HUES48 (cell line): ENCODE measurements at regions not wholly inside any gene's neighbourhood (a gene's known extent, or its start where the extent isn't known, plus 50 kb on each side); places are given as distances from the start of the nearest gene placed in this dataset.

ENCODE experiments used
- H3K27ac ChIP-seq: one replicate; pipeline ENCODE4 v1.7.0; 2013; ENCODE audit warnings: low read depth, low read length, inconsistent platforms
- H3K27me3 ChIP-seq: 2 replicates; pipeline ENCODE4 v1.6.1; 2013; ENCODE audit warnings: mild to moderate bottlenecking, low read length; ENCODE audit not compliant: control insufficient read depth, insufficient read depth
- H3K36me3 ChIP-seq: 2 replicates; pipeline ENCODE4 v1.6.1; 2013; ENCODE audit warnings: low read length; ENCODE audit not compliant: control insufficient read depth, insufficient read depth
- H3K4me1 ChIP-seq: 2 replicates; pipeline ENCODE4 v1.6.1; 2013; ENCODE audit warnings: mild to moderate bottlenecking, low read length; ENCODE audit not compliant: control insufficient read depth, insufficient read depth
- H3K4me3 ChIP-seq: 2 replicates; pipeline ENCODE4 v1.5.1; 2013; ENCODE audit warnings: mild to moderate bottlenecking, low read depth, low read length
- H3K9ac ChIP-seq: 2 replicates; pipeline ENCODE4 v1.6.1; 2013; ENCODE audit warnings: mild to moderate bottlenecking, low read depth, low read length, moderate library complexity
- H3K9me3 ChIP-seq: 2 replicates; pipeline ENCODE4 v1.6.1; 2013; ENCODE audit warnings: low read length; ENCODE audit not compliant: control insufficient read depth, insufficient read depth

DNA sequence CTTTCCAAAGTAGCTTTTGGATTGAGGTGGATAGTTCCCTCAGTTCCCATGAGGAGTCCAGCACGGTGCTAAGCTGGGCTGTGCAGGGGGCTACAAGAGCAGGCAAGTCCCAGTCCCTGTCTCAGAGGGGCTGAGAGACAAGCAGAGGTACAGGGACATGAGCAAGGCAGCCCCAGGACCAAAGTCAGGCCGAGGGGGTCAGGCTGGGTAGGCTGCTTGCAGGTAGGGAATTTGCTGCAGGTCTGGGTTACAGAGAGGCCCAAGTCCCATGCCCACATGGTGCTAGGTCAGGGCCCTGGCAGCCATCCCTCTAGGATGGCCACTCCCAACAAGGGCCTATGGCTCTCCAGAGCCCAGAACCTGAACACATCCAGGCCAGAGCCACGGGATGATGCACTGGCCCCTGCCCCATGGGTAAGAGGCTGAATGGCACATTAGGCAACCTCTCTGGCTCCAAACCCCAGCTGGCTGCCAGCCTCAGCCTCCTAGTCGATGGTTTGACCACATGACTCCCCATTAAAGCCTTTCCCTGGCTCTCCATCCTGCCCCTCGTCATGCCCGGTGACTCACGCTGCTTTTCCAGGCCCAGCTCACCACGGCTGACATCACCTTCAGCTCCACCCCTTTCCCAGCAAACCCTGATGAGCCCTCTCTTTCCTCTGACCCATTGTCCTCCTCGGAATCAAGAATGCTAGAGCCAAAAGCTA lies 83.7 kb downstream of the SDC1 start:
- no peaks in the 10 kb centered on the region; the same call in 1 of the 2 replicates for H3K27me3 ChIP-seq
- H3K9me3 ChIP-seq, result no peaks in the 10 kb centered on the region
- H3K27ac ChIP-seq, result no peak overlapping the region
- H3K36me3 ChIP-seq, result no peaks in the 10 kb centered on the region
- no peak overlapping the region for H3K9ac ChIP-seq
- H3K4me3 ChIP-seq, result no peak overlapping the region
- peaks cover 10% of the 10 kb centered on the region for H3K4me1 ChIP-seq

DNA sequence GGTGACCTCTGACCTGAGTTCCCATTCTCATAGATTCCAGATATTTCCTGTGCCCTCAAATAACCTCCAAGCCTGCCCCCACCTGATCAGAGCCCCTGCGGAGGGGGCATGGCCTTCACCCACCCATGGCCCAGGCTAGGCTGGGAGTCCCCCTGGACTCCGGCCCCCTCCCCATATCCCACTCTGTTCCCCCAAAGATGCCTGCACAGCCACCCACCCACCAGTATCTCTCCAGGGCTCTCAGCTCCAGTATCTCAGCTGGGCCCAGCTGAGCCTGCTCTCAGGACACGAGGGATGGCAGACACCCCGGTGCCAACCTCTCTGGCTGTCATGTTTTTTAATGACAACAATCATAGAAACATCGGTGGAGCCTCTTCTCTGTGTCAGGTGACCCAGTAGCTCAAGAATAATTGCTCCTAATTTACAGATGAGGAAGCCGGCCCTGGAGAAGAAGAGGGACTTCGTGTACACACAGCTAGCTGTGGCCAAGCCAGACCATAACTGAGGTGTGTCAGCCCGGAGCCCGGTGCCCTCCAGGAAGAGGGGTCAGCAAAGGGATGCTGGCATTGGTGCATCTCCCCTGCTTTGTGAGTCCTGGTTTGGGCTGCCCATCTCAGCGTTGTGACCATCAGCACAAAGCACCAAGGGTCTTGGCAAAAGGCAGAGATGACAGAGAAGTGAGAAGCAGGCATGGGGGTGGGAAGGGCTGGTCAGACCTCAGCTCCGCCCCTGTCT lies 84.4 kb downstream of the SDC1 start:
- H3K4me3 ChIP-seq, result no peak overlapping the region
- peaks cover 10% of the 10 kb centered on the region for H3K4me1 ChIP-seq
- no peak overlapping the region for H3K9ac ChIP-seq
- H3K36me3 ChIP-seq, result no peaks in the 10 kb centered on the region
- H3K9me3 ChIP-seq, result no peaks in the 10 kb centered on the region
- no peaks in the 10 kb centered on the region; the same call in 1 of the 2 replicates for H3K27me3 ChIP-seq
- H3K27ac ChIP-seq, result no peak overlapping the region

DNA sequence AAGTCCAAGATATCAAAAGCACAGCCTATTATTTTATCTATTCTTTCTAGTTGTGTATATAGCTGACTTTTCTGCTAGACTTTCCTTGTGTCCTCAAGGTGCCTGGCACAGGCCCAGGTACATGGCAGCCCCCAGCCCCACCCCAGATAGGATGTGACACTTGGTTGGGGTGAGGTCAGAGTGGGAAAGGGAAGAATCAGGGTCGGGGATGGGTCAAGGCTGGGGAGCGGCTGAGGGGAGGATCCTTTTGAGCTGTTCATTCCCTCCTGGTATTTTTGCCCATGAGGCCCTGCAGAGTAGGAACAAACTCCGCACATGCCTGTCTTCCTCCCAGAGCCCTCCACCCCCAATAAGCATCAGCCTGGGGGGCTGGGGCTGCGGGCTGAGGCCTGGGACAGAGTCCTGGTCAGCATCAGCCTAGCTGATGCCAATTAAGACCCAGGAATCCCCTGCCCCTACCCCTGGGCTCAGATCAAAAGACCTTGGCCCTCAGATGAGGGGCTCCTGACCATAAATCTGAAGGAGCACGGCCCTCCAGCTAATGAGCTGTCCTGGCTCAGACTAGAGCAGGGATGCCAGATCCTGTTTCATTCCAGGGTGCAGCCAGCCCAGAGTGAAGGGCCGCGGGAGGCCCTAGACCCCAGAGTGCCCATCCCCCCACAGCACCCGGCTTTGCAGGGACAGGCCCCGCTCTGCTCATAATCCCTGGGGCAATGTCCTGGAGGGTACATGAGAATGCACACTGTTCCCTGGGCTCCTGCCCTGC lies 85.3 kb downstream of the SDC1 start:
- Histone ChIP-seq H3K27me3 (no peaks in the 10 kb centered on the region; the same call in 1 of the 2 replicates), H3K4me1 (peaks cover 10% of the 10 kb centered on the region)

DNA sequence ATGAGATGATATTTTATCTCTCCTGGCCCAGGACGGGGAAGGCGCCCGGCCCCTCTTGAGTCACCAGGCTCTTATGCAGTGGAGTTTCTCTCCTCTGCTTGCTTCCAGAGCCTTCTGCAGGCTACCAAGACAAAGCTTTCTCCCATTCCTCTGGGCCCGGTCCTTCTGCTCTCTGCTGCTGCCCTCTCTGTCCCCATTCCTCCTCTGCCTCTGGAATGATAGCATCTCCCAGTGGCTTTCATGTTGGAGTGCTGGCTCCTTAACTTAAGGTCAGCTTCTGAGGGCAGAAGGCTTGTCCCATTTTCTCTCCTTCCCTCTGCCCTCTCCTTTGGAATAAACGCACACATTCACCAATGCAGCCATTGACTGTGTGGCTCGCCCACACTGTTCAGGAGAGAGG lies 86.2 kb downstream of the SDC1 start:
- H3K4me1 ChIP-seq, result peaks cover 10% of the 10 kb centered on the region
- no peak overlapping the region for H3K9ac ChIP-seq
- no peaks in the 10 kb centered on the region for H3K36me3 ChIP-seq
- H3K27ac ChIP-seq, result no peak overlapping the region
- no peaks in the 10 kb centered on the region; the same call in 1 of the 2 replicates for H3K27me3 ChIP-seq
- no peak overlapping the region for H3K4me3 ChIP-seq
- H3K9me3 ChIP-seq, result no peaks in the 10 kb centered on the region

More for the DNA sequence above, 85.3 kb downstream of the SDC1 start:
- Histone ChIP-seq H3K36me3 (no peaks in the 10 kb centered on the region), H3K9ac (no peak overlapping the region), H3K27ac (no peak overlapping the region), H3K9me3 (no peaks in the 10 kb centered on the region), H3K4me3 (no peak overlapping the region)

DNA sequence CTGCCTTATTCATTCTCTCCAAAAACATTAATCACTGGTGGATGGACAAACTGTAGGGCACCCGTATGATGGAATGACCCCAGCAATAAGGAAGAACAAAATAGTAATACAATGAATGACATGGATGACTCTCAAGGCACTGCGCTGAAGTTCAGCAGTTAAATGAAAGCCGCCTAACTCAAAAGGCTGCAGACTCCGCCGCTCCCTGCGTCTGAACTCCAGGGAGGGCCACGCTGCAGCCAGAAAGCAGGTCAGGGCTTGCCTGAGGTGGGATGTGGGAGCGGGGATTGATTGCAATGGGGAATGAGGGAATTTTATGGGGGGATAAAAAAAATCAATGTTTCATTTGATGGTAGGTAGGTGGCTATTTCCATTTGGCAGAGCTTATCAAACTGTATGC lies 86.5 kb upstream of the LAPTM4A start:
- Histone ChIP-seq H3K36me3 (no peaks in the 10 kb centered on the region), H3K4me1 (peaks cover 10% of the 10 kb centered on the region), H3K9me3 (no peaks in the 10 kb centered on the region)

DNA sequence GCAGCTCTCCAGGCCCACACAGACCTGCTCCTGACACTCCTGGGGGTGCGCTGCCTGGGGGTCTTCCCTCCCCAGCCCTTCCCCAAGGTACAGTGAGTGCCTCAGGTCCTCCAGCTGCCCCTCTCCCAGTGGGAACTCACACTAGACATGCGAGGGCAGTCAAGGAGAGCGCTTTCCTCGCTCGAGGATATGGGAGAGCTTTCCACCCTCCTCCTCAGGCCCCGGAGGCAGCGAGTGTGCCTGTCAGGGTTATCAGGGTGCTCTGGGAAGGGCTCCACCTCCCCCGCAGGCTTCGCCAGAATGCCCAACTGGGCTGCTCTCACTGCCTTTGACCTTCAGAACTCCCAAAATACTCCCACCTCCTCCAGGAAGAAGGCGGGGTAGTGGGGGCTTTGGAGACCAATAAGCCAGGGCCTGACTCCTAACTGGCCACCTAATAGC lies 85.7 kb upstream of the LAPTM4A start:
- Histone ChIP-seq H3K4me1 (peaks cover 10% of the 10 kb centered on the region), H3K4me3 (no peak overlapping the region), H3K36me3 (no peaks in the 10 kb centered on the region), H3K27ac (no peak overlapping the region), H3K9ac (no peak overlapping the region), H3K27me3 (no peaks in the 10 kb centered on the region; the same call in 1 of the 2 replicates), H3K9me3 (no peaks in the 10 kb centered on the region)

More for the DNA sequence above, 86.5 kb upstream of the LAPTM4A start:
- Histone ChIP-seq H3K4me3 (no peak overlapping the region), H3K27me3 (no peaks in the 10 kb centered on the region; the same call in 1 of the 2 replicates), H3K9ac (no peak overlapping the region), H3K27ac (no peak overlapping the region)

DNA sequence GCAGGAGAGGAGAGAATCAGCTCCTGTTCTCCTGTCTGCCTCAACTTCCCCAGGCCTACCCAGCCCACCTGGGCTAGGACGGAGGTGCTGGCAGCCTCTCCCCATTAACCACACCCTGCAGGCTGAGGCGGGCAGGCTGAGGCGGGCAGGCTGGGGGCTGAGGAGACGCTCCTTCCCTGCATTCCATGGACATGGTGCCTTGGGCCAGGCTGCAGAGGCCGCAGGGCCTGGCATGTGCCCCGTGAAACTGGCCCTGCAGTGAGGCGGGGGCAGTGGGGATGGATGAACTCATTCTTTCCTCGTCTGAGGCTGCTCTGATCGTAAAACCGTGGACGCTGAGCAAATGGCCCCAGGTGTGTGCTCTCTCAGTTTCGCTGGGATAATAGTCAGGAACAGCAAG lies 84.7 kb upstream of the LAPTM4A start:
- H3K27me3 ChIP-seq, result no peaks in the 10 kb centered on the region; the same call in 1 of the 2 replicates
- no peak overlapping the region for H3K9ac ChIP-seq
- H3K4me3 ChIP-seq, result no peak overlapping the region
- peaks cover 10% of the 10 kb centered on the region for H3K4me1 ChIP-seq
- no peak overlapping the region for H3K27ac ChIP-seq
- H3K36me3 ChIP-seq, result no peaks in the 10 kb centered on the region
- H3K9me3 ChIP-seq, result no peaks in the 10 kb centered on the region

DNA sequence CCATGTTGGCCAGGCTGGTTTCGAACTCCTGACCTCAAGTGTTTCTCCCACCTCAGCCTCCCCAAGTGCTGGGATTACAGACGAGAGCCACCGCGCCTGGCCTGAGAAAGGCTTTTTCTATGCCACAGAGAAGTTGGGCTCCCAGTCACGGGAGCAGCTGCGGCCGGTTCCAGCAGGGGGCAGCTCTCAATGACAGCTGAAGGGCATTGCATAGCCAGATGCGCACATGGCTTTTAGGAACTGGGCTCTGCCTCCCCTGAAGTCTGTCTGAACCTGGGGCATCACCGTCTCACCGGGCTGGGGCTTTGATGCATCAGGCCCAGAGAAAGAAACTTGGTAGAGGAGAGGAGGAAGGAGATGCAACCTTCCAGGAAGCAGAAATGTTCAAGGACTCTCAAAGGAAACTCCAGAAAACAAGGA lies 84.2 kb upstream of the LAPTM4A start:
- no peak overlapping the region for H3K27ac ChIP-seq
- H3K9me3 ChIP-seq, result no peaks in the 10 kb centered on the region
- peaks cover 10% of the 10 kb centered on the region for H3K4me1 ChIP-seq
- H3K9ac ChIP-seq, result no peak overlapping the region
- H3K36me3 ChIP-seq, result no peaks in the 10 kb centered on the region
- H3K27me3 ChIP-seq, result no peaks in the 10 kb centered on the region; the same call in 1 of the 2 replicates
- no peak overlapping the region for H3K4me3 ChIP-seq

DNA sequence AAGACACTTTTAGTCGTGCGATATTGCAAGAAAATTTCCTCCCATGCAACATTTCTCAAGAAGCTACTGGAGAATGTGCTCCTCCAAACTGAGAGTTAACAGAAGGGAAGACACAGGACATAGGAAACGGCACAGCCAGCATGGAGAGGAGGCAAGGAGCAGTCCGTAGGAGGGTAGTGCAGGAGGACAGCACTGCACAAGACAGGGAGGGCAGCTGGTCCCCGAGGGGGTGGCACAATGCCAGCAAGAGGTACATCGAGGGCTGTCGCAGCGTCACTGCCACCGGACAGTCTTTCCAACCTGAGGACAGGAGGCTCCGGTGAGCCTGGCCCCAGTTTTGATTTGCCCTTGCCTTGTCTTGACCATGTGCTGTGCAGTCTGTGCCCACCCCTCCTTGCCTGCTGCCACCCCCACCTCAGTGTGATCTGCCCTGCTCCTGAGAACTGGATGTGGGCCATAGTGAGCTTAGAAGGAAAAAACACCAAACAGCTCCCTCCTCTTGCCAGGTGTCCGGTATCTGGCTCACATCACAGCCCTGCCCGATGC lies 81.6 kb upstream of the LAPTM4A start:
- Histone ChIP-seq H3K4me1 (peaks cover 6% of the 10 kb centered on the region; the same call in 1 of the 2 replicates), H3K9me3 (no peaks in the 10 kb centered on the region), H3K27ac (no peak overlapping the region), H3K36me3 (no peaks in the 10 kb centered on the region), H3K4me3 (no peak overlapping the region), H3K9ac (no peak overlapping the region), H3K27me3 (no peaks in the 10 kb centered on the region; the same call in 1 of the 2 replicates)

DNA sequence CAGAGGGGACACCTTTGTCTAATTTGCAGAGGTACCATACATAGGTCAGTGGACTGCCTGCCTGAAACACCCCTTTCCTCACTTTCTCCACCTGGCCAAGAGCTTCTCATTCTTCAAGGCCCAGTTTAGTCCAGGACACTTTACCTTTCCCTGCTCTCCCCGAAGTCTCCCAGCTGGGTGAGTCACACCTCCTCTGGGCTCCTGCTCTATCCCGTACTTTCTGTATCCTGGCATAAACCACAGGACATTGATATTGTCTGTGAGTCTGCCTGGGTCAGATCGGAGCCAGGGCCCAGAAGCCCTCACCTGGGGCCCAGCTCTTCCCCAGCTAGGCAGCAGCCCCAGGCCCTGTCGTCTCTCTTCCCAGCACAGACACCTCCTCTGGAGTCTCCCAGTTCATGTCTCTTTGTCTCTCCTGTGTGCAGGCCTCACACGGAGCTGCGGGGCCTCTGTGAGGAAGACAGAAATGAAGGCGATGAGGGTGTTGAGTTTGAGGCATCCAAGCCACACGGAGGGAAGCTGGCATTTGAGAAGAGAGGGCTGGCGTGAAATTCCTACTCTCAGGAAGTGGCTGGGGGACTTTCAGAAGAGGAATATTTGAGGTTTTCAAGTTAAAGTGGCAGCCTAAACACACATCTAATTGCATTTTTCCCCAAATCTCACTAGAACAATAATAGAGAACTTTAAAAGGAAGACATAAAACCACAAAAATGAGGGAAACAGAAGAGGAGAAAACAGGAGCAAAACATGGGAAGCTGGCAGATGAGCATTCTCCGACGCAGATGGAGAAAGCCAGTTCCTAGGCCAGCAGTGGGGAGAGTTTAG lies 79.6 kb upstream of the LAPTM4A start:
- H3K4me1 ChIP-seq, result no peaks in the 10 kb centered on the region; the same call in 1 of the 2 replicates
- H3K9me3 ChIP-seq, result no peaks in the 10 kb centered on the region
- H3K9ac ChIP-seq, result no peak overlapping the region
- H3K36me3 ChIP-seq, result no peaks in the 10 kb centered on the region
- H3K27ac ChIP-seq, result no peak overlapping the region
- no peak overlapping the region for H3K4me3 ChIP-seq
- no peaks in the 10 kb centered on the region for H3K27me3 ChIP-seq
